ENCODE measurements at regions not wholly inside any gene's neighbourhood (a gene's known extent, or its start where the extent isn't known, plus 50 kb on each side); places are given as distances from the start of the nearest gene placed in this dataset.

DNA sequence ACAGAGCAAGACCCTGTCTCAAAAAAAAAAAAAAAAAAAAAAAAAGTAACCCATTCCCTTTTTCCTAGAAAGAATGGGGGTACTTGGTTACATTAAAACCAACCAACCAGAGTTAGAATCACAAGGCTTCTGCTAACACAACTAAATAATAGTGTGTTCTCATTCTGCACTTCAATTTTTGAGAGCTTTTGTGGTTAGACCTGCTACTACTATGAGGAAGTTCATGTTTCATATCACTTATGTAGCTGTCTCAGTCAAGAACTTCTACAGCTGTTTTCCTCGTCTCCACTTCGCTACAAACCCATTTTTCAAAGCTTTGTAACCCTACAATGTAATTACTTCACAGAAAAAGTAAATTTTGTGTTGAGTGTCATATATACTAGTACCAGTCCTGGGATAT is 58.3 kb downstream of the PDHA2 start:
- Histone ChIP-seq H2BK5ac (ENCODE audit: low read depth, low read length, poor library complexity) (no peak overlapping the region), H3K23ac (ENCODE audit: low read length) (no peak overlapping the region), H2BK12ac (ENCODE audit: low read length) (no peak overlapping the region), H3K4me1 (ENCODE audit: control insufficient read depth in 1 of 2, insufficient read depth in 2 of 2, low read length in 2 of 2) (no peaks in the 10 kb centered on the region), H3K4me2 (ENCODE audit: low read length) (no peak overlapping the region), H4K8ac (ENCODE audit: low read depth, low read length) (no peak overlapping the region), H3K79me1 (ENCODE audit: low read length) (no peaks in the 10 kb centered on the region), H3K14ac (ENCODE audit: low read length) (no peak overlapping the region), H2BK120ac (ENCODE audit: insufficient read depth, low read length, poor library complexity) (no peak overlapping the region), H3K79me2 (ENCODE audit: control insufficient read depth, insufficient read depth, low read length, poor library complexity) (no peaks in the 10 kb centered on the region), H4K91ac (ENCODE audit: low read depth, low read length) (no peak overlapping the region), H3K36me3 (ENCODE audit: control insufficient read depth in 1 of 2, insufficient read depth in 2 of 2, low read length in 2 of 2) (no peaks in the 10 kb centered on the region), H3K4me3 (ENCODE audit: low read depth, low read length) (no peak overlapping the region), H3K27me3 (ENCODE audit: insufficient read depth, low read length) (no peaks in the 10 kb centered on the region), H3K18ac (ENCODE audit: low read length) (no peak overlapping the region), H3K27ac (ENCODE audit: low read depth, low read length) (no peak overlapping the region), H3K4ac (ENCODE audit: low read depth, low read length) (no peak overlapping the region), H3K9ac (ENCODE audit: low read length) (no peak overlapping the region), H2AFZ (ENCODE audit: insufficient read depth, low read length, poor library complexity) (no peak overlapping the region), H4K12ac (ENCODE audit: low read depth, low read length) (no peak overlapping the region), H3K9me3 (ENCODE audit: insufficient read depth, low read depth, low read length) (no peaks in the 10 kb centered on the region), H2AK5ac (ENCODE audit: low read length) (no peak overlapping the region)
- DNase-seq: no peak
- no CpG with 5 or more reads among the region's 2 CpGs for WGBS (ENCODE audit: extremely low coverage, insufficient coverage, insufficient read length)

DNA sequence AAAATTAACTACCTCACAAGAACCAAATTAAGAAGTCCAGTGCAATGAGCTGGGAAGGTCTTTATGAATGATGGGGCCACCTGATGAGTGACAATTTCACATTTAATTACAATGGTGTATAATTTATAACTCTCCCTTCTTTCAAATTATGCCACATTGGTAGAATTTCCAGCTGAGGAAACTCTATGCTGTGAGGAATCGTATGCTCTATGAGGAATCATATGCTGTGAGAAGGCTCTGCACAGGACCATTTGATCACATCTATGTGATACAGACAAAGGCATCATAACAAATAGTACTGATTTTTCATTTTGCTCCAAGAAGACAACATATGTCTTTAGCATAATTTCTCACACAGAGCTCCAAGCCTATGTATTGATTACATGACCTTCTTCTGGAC is 69.3 kb downstream of the PDHA2 start:
- DNase-seq: no peak
- no peaks in the 10 kb centered on the region for H3K79me1 ChIP-seq (ENCODE audit: low read length)
- no peak overlapping the region for H3K9ac ChIP-seq (ENCODE audit: low read length)
- no peak overlapping the region for H3K18ac ChIP-seq (ENCODE audit: low read length)
- H3K4me1 ChIP-seq (ENCODE audit: control insufficient read depth in 1 of 2, insufficient read depth in 2 of 2, low read length in 2 of 2): no peaks in the 10 kb centered on the region
- no peaks in the 10 kb centered on the region for H3K36me3 ChIP-seq (ENCODE audit: control insufficient read depth in 1 of 2, insufficient read depth in 2 of 2, low read length in 2 of 2)
- H3K79me2 ChIP-seq (ENCODE audit: control insufficient read depth, insufficient read depth, low read length, poor library complexity): no peaks in the 10 kb centered on the region
- no peak overlapping the region for H2AK5ac ChIP-seq (ENCODE audit: low read length)
- no peak overlapping the region for H3K4me2 ChIP-seq (ENCODE audit: low read length)
- no peaks in the 10 kb centered on the region for H3K27me3 ChIP-seq (ENCODE audit: insufficient read depth, low read length)
- H3K14ac ChIP-seq (ENCODE audit: low read length): no peak overlapping the region
- H4K12ac ChIP-seq (ENCODE audit: low read depth, low read length): no peak overlapping the region
- no peak overlapping the region for H4K8ac ChIP-seq (ENCODE audit: low read depth, low read length)
- H3K4ac ChIP-seq (ENCODE audit: low read depth, low read length): no peak overlapping the region
- H2AFZ ChIP-seq (ENCODE audit: insufficient read depth, low read length, poor library complexity): no peak overlapping the region
- no peak overlapping the region for H3K4me3 ChIP-seq (ENCODE audit: low read depth, low read length)
- no peak overlapping the region for H2BK12ac ChIP-seq (ENCODE audit: low read length)
- no peak overlapping the region for H4K91ac ChIP-seq (ENCODE audit: low read depth, low read length)
- no peak overlapping the region for H3K23ac ChIP-seq (ENCODE audit: low read length)
- no CpG with 5 or more reads among the region's 1 CpG for WGBS (ENCODE audit: extremely low coverage, insufficient coverage, insufficient read length)
- no peak overlapping the region for H2BK5ac ChIP-seq (ENCODE audit: low read depth, low read length, poor library complexity)
- no peak overlapping the region for H2BK120ac ChIP-seq (ENCODE audit: insufficient read depth, low read length, poor library complexity)
- H3K9me3 ChIP-seq (ENCODE audit: insufficient read depth, low read depth, low read length): no peaks in the 10 kb centered on the region
- H3K27ac ChIP-seq (ENCODE audit: low read depth, low read length): no peak overlapping the region

DNA sequence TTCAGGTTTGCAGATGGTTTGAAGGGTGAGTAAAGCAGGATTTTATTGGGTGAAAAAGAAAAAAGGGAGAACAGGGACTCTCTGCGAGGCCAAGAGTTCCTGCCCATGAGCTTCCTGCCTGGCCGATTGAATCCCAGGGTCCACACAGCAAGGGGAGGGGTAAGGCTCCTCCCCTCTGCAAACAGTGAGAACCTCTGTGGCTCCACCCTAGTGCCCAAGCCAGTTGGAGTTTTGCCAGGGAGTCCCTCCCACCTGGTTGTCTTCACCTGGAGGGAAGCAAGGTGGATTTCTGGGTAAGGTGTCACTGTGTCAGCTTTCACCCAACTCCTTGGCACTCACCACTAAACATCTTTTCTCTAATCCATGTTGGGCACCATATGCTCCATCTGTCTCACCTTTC is 70.9 kb downstream of the PDHA2 start:
- Histone ChIP-seq H2BK12ac (ENCODE audit: low read length) (no peak overlapping the region), H2BK5ac (ENCODE audit: low read depth, low read length, poor library complexity) (no peak overlapping the region), H2AK5ac (ENCODE audit: low read length) (no peak overlapping the region), H4K8ac (ENCODE audit: low read depth, low read length) (no peak overlapping the region), H2BK120ac (ENCODE audit: insufficient read depth, low read length, poor library complexity) (no peak overlapping the region), H3K4me2 (ENCODE audit: low read length) (no peak overlapping the region), H3K4ac (ENCODE audit: low read depth, low read length) (no peak overlapping the region), H3K79me2 (ENCODE audit: control insufficient read depth, insufficient read depth, low read length, poor library complexity) (no peaks in the 10 kb centered on the region), H2AFZ (ENCODE audit: insufficient read depth, low read length, poor library complexity) (no peak overlapping the region), H3K9ac (ENCODE audit: low read length) (no peak overlapping the region), H3K4me3 (ENCODE audit: low read depth, low read length) (no peak overlapping the region), H3K36me3 (ENCODE audit: control insufficient read depth in 1 of 2, insufficient read depth in 2 of 2, low read length in 2 of 2) (no peaks in the 10 kb centered on the region), H3K79me1 (ENCODE audit: low read length) (no peaks in the 10 kb centered on the region), H3K4me1 (ENCODE audit: control insufficient read depth in 1 of 2, insufficient read depth in 2 of 2, low read length in 2 of 2) (no peaks in the 10 kb centered on the region), H3K23ac (ENCODE audit: low read length) (no peak overlapping the region), H4K91ac (ENCODE audit: low read depth, low read length) (no peak overlapping the region), H3K18ac (ENCODE audit: low read length) (no peak overlapping the region), H3K27me3 (ENCODE audit: insufficient read depth, low read length) (no peaks in the 10 kb centered on the region), H3K27ac (ENCODE audit: low read depth, low read length) (no peak overlapping the region), H3K14ac (ENCODE audit: low read length) (no peak overlapping the region), H3K9me3 (ENCODE audit: insufficient read depth, low read depth, low read length) (no peaks in the 10 kb centered on the region), H4K12ac (ENCODE audit: low read depth, low read length) (no peak overlapping the region)
- no CpG with 5 or more reads among the region's 2 CpGs for WGBS (ENCODE audit: extremely low coverage, insufficient coverage, insufficient read length)
- no peak for DNase-seq

DNA sequence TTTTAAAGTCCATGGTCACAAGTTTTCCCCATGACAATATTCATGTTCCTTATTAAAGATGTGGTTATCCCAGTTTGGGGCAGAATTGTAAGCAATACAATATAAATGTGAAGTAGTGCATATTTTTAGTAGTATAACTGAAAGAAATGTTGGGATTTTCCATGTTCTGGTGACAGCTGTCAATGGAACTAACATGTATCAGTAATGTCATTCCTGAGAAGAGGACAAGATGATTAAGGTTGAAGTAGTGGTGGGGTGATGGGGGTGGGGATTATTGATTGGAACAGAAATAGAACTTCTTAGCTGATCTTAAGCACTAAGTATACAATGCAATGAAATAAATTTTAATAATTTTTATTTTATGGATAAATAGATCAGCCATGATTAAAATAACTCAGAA is 81.6 kb downstream of the PDHA2 start:
- Histone ChIP-seq H3K4me3 (ENCODE audit: low read depth, low read length) (no peak overlapping the region), H3K18ac (ENCODE audit: low read length) (no peak overlapping the region), H3K36me3 (ENCODE audit: control insufficient read depth in 1 of 2, insufficient read depth in 2 of 2, low read length in 2 of 2) (no peaks in the 10 kb centered on the region), H3K9ac (ENCODE audit: low read length) (no peak overlapping the region), H2BK12ac (ENCODE audit: low read length) (no peak overlapping the region), H3K9me3 (ENCODE audit: insufficient read depth, low read depth, low read length) (no peaks in the 10 kb centered on the region), H3K79me1 (ENCODE audit: low read length) (no peaks in the 10 kb centered on the region), H4K8ac (ENCODE audit: low read depth, low read length) (no peak overlapping the region), H2BK5ac (ENCODE audit: low read depth, low read length, poor library complexity) (no peak overlapping the region), H2AK5ac (ENCODE audit: low read length) (no peak overlapping the region), H3K4ac (ENCODE audit: low read depth, low read length) (no peak overlapping the region), H4K12ac (ENCODE audit: low read depth, low read length) (no peak overlapping the region), H3K27me3 (ENCODE audit: insufficient read depth, low read length) (no peaks in the 10 kb centered on the region), H2AFZ (ENCODE audit: insufficient read depth, low read length, poor library complexity) (no peak overlapping the region), H3K27ac (ENCODE audit: low read depth, low read length) (no peak overlapping the region), H3K4me2 (ENCODE audit: low read length) (no peak overlapping the region), H3K4me1 (ENCODE audit: control insufficient read depth in 1 of 2, insufficient read depth in 2 of 2, low read length in 2 of 2) (no peaks in the 10 kb centered on the region), H3K14ac (ENCODE audit: low read length) (no peak overlapping the region), H4K91ac (ENCODE audit: low read depth, low read length) (no peak overlapping the region), H3K79me2 (ENCODE audit: control insufficient read depth, insufficient read depth, low read length, poor library complexity) (no peaks in the 10 kb centered on the region), H2BK120ac (ENCODE audit: insufficient read depth, low read length, poor library complexity) (no peak overlapping the region), H3K23ac (ENCODE audit: low read length) (no peak overlapping the region)
- no peak for DNase-seq

Data from trophoblast cell (in vitro differentiated cells and primary cell).